ENCODE measurements at regions not wholly inside any gene's neighbourhood (a gene's known extent, or its start where the extent isn't known, plus 50 kb on each side); places are given as distances from the start of the nearest gene placed in this dataset.

GRCh38 chr11:42098075-42098474, 638.6 kb upstream of the LRRC4C start:
- TF ChIP-seq CTCF (IDR thresholded peaks at IDR 0.05 in 4 of 5, conservative IDR thresholded peaks at IDR 0.05 in 1 of 5): no peak
- no peak for TF ChIP-seq POLR2A (IDR thresholded peaks at IDR 0.05)
